GM21447 (cell line): ENCODE measurements at regions not wholly inside any gene's neighbourhood (a gene's known extent, or its start where the extent isn't known, plus 50 kb on each side); places are given as distances from the start of the nearest gene placed in this dataset.

Experiments
- ATAC-seq: cut with Tn5 transposase; IDR thresholded peaks from one replicate; pipeline ENCODE4 v1.9.1; 2021; ENCODE audit not compliant: unreplicated experiment

- no peak for ATAC-seq
Observed at GRCh38 chr2:5841126-5841525, 148.9 kb downstream of the SOX11 start.

GRCh38 chr2:5842326-5842725, 150.1 kb downstream of the SOX11 start:
- no peak for ATAC-seq

- ATAC-seq: no peak
Observed at GRCh38 chr2:5845798-5846330, 153.7 kb downstream of the SOX11 start.

GRCh38 chr2:5846881-5847280, 154.7 kb downstream of the SOX11 start:
- no peak for ATAC-seq

GRCh38 chr2:5849562-5849961, 157.4 kb downstream of the SOX11 start:
- no peak for ATAC-seq

GRCh38 chr2:5851410-5851809, 159.2 kb downstream of the SOX11 start:
- ATAC-seq: no peak

- ATAC-seq: no peak
Observed at GRCh38 chr2:5854797-5855196, 162.6 kb downstream of the SOX11 start.

GRCh38 chr2:5867056-5867455, 174.9 kb downstream of the SOX11 start:
- ATAC-seq: no peak

GRCh38 chr2:5868931-5869330, 176.7 kb downstream of the SOX11 start:
- ATAC-seq: no peak

GRCh38 chr2:5869936-5870335, 177.8 kb downstream of the SOX11 start:
- no peak for ATAC-seq

GRCh38 chr2:5877360-5877759, 185.2 kb downstream of the SOX11 start:
- no peak for ATAC-seq

- no peak for ATAC-seq
Observed at GRCh38 chr2:5885451-5886173, 193.4 kb downstream of the SOX11 start.

GRCh38 chr2:5886462-5886861, 194.3 kb downstream of the SOX11 start:
- ATAC-seq: no peak

GRCh38 chr2:5888126-5888525, 195.9 kb downstream of the SOX11 start:
- no peak for ATAC-seq

GRCh38 chr2:5889519-5889918, 197.3 kb downstream of the SOX11 start:
- no peak for ATAC-seq

- no peak for ATAC-seq
Observed at GRCh38 chr2:5894355-5894754, 202.2 kb downstream of the SOX11 start.

GRCh38 chr2:5895284-5895683, 203.1 kb downstream of the SOX11 start:
- no peak for ATAC-seq

GRCh38 chr2:5897249-5897648, 205.1 kb downstream of the SOX11 start:
- no peak for ATAC-seq

GRCh38 chr2:5898667-5899066, 206.5 kb downstream of the SOX11 start:
- no peak for ATAC-seq

GRCh38 chr2:5905661-5906060, 213.5 kb downstream of the SOX11 start:
- no peak for ATAC-seq

GRCh38 chr2:5908071-5908470, 215.9 kb downstream of the SOX11 start:
- no peak for ATAC-seq

GRCh38 chr2:5911718-5912117, 219.5 kb downstream of the SOX11 start:
- no peak for ATAC-seq
